ENCODE measurements at regions not wholly inside any gene's neighbourhood (a gene's known extent, or its start where the extent isn't known, plus 50 kb on each side); places are given as distances from the start of the nearest gene placed in this dataset.

DNA sequence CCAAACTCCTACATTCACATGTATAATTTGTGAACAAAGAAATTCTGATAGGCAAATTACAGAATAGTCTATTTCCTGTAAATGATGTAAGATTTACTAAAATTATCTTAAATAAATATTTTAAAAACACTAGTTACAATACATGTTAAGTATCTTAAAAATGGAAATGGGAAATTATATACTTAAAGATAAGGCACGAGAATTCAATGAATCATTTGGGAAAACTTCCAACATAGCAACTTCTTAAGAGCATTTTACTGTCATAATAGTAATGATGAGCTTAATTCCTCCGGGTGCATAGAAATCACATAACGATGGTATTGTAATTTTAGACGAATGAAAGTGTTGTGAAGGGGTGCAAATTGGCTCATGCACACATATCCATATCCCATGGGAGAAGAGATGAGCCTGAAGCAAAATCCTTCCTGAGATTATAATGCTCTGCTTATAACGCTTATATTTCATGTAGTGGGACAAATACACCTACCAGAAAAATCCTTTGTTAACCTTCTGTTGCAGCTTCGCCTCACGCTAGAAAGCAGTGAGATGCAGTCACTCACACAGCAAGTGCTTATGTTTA lies 873.5 kb downstream of the PDHA2 start:
- DNase-seq: no peak

DNA sequence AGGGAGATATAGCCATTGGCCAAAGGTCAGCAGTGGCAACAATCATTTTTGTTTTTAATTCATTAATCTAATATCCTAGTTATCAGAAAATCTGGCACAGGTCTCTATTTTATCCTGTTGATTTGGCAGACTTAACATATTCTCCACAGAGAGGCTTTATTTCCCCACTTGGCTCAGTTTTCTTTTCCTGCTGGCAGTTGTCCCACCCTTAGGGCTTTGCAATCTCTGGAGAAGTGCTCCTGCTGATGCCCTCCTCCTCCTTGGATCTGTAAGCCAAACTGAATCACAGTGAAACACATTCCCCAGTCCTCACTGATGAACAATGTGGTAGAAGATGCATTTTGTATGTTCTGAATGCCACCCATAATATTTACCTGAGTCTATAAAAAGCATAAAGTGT lies 889.7 kb downstream of the PDHA2 start:
- DNase-seq: no peak

DNA sequence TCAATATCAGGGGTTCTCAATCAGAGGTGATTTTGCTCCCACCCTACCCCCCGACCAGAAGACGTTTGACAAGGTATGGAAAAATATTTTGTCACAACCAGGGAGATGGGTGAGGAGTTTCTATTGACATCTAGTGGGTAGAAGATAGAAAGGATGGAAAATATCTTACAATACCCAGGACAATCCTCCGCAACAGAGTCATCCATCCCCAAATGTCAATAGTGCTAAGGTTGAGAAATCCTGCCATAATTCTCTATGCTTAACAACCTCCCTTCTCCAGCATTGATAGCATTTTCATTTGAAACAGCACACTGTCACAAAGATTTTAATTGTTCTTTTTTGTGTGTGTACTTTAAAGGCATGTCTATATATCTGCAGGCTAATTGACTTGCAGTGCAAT lies 890.5 kb downstream of the PDHA2 start:
- DNase-seq: no peak

DNA sequence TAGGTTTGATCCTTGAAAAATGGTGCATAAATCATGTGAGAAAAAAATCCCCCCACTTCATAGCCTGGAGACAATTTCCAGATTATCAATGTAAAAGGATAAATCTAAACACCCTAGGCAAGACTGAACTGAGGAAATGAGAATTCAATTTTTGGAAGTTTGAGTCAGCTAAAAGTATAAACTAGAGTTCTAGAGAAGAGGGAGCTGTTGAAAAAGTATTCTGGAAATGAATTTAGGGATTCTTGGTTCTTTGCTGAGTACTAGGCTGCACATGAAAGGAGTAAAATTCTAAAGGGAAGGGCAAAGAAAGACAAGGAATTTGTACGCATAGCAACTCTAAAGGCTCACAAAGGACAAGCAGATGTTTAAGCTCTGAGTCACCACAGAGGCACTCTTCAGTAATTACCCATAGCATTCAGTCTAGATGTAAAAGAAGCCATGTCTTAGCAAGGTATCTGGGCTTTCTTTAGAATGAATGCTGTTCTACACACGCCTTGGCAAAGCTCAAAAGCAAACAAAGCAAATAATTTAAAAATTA lies 896.5 kb downstream of the PDHA2 start:
- DNase-seq: no peak

DNA sequence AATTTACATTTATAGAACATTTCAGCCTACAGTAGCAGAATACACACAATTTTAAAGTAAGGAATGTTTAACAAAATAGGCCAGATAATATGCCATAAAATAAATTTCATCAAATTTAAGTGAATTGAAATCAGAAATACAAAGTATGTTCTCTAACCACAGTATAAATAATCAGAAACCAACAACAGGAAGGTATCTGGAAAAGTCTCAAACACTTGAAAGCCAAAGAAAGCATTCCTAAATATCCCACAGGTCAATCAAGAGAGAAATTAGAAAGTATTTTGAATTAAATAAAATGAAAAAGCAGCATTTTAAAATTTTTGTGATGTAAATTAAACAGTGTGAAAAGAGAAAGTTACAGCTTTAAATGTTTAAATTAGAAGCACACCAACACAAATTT lies 899.2 kb downstream of the PDHA2 start:
- no peak for DNase-seq

DNA sequence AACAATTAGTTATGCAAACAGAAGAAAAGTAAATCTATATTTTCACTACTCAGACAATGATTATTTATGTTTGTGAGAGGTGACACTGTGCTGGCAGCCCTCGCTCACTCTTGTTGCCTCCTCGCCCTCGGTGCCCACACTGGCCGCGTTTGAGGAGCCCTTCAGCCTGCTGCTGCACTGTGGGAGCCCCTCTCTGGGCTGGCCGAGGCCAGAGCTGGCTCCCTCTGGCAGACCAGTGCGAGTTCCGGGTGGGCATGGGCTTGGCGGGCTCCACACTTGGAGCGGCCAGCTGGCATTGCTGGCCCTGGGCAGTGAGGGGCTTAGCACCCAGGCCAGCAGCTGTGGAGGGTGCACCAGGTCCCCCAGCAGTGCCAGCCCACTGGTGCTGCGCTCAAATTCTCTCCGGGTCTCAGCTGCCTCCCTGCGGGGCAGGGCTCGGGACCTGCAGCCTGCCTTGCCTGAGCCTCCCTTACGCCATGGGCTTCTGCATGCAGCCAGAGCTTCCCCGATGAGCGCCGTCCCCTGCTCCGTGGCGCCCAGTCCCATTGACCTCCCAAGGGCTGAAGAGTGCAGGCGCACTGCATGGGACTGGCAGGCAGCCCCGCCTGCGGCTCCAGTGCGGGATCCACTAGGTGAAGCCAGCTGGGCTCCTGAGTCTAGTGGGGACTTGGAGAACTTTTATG lies 902.6 kb downstream of the PDHA2 start:
- DNase-seq: no peak

DNA sequence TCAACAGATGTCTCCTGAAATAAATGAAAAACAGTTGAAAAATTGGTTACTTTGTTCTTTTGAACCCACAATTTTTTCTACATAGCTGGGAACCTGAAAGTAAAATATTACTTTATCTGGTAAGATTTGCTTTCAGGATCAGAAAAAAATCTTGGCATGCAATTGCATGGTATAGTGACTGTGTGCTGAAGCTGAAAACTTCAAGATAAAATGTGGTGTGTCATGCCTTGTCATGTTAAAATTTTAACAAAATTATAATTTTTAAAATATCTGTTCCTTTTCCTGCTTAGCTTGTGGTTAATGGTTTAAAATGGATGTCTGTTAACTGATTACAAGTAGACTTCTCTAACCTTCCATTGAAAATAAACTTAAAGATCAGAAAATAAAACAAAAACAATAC lies 904.8 kb downstream of the PDHA2 start:
- DNase-seq: no peak

DNA sequence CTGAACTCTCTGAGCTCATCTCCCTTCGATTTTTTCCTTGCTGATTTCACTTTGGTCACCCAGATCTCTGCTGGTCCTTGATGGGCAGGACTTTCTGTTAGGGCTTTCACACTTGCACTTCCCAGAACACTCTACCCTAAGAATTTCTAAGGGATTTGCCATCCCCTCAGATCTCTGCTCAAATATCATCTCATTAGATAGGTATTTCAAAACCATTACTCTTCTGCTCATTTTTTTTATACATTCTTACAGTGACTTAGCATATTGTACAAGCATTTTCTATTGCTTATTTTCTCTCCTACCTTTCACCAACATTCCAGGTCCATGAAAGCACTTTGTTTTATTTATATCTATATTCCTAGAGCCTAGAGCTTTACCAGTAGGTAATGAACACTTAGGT lies 913.3 kb downstream of the PDHA2 start:
- DNase-seq: no peak

DNA sequence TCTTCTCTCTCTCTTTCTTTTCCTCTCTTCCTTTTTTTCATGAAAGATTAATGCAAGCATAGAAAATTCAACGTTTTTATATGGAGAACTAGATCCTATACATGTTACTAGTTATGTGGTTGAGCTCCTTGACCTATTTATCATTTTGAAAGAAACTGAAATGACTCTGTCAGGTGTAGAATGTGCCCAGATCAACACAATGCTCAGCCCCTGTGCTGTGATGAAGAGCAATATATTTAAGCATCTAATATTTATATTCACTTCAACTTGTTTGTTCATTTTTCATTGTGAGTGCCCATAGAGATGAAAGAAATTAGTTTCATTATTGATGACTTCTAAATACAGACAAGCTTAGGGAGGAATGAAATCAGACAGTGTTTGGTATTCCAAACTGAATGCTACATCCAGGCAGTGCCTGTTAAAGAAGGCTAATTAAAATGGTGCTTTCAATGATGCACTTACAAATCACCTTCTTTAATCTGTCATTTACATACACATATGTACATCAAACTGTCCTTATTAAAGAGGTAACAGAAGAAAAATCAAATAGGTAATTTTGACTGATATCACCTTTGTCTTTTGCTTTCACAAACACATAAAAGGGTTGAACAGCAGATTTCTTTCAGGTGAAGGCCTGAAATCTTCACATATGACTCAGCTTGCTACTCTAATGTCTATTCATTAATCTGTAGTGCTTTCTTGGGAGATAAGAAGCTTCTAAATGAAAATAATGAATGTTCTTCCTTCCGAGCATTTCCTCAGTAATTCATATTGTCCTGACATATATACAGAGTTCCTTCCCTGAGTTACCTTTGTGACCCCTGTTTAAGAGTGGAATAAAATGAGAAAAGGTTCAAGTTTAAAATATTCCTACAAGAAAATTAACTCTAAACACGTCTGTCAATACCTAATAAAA lies 915.9 kb downstream of the PDHA2 start:
- no peak for DNase-seq

DNA sequence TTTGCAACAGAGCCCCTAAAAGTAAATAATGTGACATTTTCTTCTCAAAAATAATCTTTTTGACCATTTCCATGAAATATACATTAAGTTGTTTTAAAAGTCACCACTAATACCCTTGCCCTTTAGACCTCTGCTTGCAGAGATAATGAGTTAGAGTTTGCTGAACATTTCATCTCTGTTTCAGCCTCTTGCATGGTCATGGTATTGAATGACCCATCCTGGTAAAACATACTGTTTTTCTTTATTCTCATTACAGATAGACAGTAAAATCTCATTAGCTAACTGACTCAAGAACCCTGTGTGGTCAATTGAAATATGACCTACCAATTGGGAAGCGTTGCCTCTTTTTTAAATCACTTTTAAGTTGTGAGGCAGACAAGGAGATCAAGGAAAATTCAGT lies 916.7 kb downstream of the PDHA2 start:
- DNase-seq: no peak

DNA sequence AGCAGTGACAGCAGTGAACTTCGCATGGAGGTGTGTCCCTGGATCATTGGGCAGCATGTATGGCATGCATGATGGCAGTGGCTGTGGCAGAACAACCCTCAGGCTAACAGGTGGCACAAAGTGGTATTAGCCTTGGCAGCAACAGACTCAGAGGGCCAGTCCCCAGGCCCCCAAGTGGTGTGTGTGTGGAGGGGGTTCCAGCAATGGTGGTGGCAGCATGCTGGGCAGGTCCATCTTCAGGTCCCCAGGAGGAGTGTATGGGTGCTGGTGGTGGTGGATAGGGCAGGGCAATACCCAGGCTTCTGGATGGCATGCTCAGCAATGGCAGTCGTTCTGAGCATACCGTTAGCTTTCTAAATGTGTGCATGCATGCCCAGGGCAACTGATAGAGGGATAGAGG lies 923.7 kb downstream of the PDHA2 start:
- DNase-seq: no peak

DNA sequence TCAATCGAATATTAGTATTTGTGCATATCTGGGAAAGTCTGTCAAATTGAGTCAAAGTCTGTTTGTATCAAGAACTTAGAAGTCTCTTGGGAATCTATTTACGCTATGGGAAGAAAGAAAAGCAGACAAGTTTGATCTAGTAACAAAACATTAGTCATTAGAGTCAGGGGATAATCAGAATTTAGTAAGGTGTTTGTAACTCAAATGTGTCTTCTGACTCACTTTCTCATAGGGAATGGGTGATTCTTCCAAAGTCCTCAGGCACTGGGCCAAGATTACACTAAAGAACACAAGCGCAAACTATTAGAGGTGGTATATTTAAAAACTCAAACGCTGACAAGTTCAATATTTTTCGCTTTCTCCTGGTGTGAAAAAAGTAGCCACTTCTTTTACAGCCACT lies 926.5 kb downstream of the PDHA2 start:
- DNase-seq: no peak

DNA sequence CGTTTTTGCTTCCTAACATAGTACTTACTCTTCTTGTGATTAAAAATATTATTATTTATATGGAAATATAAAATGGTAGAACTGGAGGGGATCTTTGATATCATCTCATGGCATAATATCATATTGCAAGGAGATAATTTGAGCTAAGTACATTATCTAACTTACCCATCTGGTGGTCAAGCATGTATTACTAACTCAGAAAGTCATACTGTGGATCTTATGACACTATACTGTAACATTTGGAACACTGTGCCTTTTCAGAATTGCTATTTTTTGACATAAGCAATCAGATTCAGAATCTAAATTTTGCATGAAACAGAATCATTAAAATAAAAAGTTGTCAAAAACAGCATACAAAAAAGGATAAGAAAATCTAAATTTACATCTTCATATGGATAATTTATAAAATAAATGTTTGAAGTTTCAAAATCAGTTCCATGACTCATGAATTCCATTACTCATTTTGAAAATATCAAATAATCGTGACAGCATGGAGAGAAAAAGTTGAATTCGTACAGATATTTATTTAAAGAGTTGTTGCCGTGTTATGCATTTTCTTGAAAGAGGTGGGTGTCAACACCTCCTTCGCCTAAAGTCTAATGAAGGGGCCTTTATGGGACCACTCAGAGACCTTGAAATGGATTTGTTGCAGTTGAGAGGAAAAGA lies 928.1 kb downstream of the PDHA2 start:
- DNase-seq: no peak

DNA sequence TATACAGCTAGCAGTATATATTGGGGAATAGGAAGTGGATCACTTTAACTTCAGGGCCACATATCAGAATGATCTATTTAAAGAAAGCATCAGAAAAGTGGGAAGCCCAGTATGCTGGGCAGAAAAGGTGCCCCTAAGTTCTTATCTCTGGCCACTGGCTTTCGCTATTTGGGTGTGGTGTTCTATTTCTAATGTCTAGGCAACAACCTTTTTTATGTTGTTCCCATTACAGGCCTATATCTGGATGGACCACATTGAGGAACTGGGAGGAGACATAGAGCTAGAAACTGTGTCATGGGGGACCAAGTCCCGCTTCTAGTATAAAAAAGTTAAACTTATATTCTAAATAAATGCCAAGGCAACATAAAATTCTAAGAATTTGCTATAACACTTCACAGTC lies 935.6 kb downstream of the PDHA2 start:
- no peak for DNase-seq

DNA sequence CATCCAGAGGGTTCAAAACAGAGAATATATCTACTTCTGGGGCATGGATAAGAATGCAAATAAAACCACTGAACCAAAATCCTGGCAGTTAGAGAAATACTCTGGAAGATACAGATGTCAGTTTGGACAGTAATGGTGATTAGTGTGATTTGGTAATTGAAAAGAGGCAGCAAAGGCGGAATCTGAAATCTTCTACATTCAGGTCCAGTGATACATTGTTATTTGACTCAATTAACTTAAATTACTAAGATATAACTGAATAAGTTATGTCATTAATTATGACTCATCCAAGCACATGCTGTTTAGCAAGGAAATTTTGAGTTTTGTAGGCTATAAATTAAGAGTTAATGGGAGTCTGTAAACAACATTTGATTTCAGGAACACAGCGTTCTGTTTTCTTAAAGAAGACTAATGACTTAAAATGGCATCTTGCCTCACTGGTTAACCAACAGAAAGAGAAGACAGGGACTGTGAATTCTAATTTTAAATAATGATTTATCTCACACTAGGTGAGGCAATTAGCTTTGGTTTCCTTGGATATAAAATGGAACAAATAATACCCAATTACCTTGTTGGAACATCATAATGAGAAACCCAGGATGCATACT lies 937.1 kb downstream of the PDHA2 start:
- no peak for DNase-seq

DNA sequence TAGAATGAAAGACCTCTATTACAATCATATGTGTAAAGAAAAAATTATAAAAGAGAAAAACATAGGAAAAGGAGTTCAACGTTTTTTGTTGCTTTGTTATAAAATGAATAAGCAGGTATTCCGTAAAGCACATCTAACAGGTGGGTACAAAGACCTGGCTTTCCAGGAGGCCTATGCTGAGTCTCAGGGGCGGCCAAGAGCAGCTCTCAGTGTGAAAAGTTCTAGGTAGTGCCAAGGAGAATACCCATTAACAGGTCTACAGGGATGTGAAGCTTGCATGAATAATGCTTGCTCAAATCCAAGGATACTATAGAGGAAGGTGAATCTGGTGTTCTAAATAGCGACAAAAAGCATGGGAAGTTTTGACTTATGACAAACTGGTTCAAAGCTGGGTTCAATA lies 944.4 kb downstream of the PDHA2 start:
- DNase-seq: no peak

DNA sequence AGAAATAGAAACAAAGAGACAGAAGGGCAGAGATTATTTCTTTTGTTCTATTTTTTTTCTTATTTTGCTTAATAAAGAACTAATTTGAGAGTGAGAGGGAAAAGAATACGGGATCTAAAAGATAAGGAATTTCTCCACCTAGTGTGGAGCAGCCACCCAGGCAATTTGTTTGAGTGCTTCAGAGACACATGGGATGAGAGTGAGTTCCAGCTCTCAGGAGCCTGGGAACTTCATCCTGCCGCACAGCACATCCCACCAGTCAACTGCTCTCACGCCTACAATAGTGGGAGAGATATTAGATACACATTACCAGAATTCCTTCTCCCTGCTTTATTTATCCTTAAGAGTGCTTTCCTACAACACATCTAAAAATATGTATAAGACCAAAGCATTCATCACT lies 946.4 kb downstream of the PDHA2 start:
- DNase-seq: no peak

DNA sequence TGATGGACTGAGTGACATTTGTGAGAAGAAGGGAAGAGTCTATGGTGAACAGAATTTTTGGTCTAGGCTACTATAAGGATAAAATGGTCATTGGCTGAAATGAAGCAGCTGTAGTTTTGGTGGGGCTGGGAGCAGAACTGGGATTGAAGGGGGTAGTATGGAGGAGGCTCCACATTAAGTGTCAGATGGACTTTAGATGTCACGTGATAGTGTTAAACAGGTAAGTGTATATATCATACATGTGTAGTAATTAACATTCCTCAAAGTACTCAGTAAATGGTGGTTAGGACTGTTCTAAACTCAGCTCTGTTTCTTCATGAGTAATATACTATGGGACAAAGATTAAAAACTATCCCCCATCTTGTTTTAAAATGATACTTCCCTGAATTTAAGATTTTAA lies 947.9 kb downstream of the PDHA2 start:
- no peak for DNase-seq

DNA sequence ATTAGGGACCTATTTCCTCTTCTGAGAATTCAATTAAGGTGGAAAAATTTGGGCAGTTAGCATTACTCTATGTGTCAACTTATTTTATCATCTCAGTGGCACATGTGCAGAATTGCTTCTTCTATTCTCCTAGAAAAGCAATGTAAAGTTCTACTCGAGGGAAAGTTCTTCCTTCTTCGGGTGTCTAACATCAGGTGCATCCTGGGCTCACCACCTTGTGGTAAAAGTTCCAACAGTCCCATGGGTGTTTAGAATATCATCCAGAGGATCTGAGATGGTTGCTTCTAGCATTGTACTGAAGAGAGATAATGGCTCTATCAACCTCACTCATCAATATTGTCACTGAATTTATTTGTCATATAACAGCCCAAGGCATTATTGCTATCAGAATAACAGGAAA lies 969.7 kb downstream of the PDHA2 start:
- no peak for DNase-seq

DNA sequence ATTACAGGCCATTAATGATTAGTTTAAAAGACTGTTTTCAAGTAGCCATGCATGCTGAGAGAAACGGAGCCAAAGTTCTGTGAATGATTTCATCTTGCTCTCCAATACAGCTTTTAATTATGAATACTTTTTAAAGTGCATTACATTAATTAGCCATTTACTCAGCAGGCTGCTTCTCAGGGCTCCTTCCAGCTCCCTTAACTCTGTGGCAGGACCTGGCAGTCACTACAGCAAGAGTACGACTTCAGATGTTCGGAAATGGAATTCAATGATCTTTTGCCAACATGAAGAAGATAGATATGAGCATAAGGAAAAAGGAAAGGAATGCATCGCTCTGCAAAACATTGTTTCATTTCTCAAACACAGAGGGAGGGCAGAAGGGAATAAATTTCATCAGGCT lies 987.2 kb downstream of the PDHA2 start:
- DNase-seq: no peak

DNA sequence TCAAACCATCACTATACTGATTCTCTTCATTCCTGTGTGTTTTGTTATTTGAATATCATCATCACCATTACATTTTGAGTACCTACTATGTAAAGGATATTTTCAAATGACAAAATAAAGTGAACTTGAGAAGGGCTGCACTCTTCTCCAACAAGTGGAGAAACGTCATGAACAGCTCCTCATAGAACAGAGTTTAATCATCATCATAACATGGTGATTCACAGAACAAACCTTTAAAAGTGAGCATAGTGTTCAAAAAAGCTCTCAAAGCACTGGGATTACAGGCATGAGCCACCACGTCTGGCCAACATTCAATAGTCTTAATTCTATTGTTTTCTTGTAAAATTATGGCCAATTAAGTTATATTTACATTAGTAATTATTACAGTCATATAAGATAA lies 993.9 kb downstream of the PDHA2 start:
- DNase-seq: no peak

DNA sequence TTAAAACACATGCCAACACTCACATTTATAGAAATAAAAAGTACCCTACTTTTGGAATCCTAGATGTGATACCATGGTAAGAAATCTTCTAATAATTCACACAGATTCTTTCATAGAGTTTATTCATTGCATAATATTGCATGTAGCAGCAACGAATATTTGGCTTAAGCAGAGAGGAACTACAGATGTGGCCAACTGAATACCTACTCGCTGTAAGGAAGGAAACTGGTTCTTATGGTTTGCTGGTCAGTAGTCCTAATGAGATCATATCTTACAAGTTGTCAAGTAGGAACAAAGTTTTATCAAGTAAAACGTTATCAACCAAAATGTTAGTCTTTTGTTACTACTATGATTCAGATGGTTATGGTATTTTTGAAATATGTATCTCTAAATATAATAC lies 996.1 kb downstream of the PDHA2 start:
- no peak for DNase-seq

DNA sequence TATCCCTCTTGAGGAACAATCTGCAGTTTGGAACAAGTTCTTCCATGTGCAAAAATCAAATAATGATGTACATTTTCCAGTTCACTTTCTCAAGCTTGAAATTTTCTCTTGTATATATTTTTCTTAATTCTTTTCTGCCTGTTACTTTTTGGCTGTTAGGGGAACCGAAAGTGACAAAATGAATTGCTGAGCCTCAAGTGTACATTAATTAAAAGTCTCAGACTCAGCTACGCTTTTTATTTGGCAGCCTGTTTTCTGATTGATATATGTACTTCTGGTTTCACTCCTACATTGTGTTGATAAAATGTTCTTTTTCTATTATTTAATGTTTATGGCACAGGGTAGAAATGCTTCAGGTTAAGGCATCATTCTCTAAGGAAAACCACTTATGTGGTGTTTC lies 999.5 kb downstream of the PDHA2 start:
- DNase-seq: no peak

All from NCI-H1694 (cell line).